ENCODE measurements at regions not wholly inside any gene's neighbourhood (a gene's known extent, or its start where the extent isn't known, plus 50 kb on each side); places are given as distances from the start of the nearest gene placed in this dataset.
"Not testable (repeated sequence)": the region's sequence is repeated elsewhere in the genome, so short reads cannot be mapped to it uniquely, and the experiment has no call there.

GRCh38 chr3:168975576-168975975 lies 687.9 kb downstream of the MECOM start:
- no peak for DNase-seq (ENCODE audit: low read depth)

- DNase-seq (ENCODE audit: low read depth): no peak
These were observed 688.7 kb downstream of the MECOM start for GRCh38 chr3:168974617-168975403.

GRCh38 chr3:168973897-168974296 lies 689.6 kb downstream of the MECOM start:
- DNase-seq (ENCODE audit: low read depth): no peak

GRCh38 chr3:168973206-168973605 lies 690.3 kb downstream of the MECOM start:
- DNase-seq (ENCODE audit: low read depth): no peak

GRCh38 chr3:168968609-168969008 lies 694.9 kb downstream of the MECOM start:
- no peak for DNase-seq (ENCODE audit: low read depth)

DNA sequence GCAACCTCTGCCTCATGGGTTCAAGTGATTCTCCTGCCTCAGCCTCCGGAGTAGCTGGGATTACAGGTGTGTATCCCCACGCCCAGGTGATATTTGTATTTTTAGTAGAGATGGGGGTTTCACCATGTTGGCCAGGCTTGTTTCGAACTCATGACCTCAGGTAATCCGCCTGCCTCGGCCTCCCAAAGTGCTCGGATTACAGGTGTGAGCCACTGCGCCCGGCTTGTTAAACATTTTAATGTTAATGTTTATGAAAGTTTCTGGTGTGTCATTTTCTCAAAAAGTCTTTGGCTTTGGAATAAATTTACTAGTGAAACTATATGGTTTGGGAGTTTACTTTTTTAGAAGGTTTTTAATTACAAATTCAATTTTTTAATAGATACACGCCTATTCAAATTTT lies 698.8 kb downstream of the MECOM start:
- DNase-seq (ENCODE audit: low read depth): no peak

DNA sequence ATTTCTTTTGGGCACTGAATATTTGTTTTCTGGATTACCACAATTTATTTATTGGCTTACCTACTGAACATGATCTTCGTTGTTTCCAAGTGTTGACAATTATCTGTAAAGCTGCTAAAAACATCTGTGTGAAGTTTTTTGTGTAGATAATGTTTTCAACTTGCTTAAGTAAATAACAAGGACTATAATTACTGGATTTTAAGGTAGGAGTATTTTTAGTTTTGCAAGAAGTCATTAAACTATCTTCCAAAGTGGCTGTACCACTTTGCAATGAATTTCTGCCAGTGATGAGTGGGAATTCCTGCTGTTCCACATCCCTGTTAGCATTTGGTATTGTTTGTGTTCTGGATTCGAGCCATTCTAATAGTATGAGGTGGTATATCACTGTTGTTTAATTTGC lies 702.2 kb downstream of the MECOM start:
- no peak for DNase-seq (ENCODE audit: low read depth)

DNA sequence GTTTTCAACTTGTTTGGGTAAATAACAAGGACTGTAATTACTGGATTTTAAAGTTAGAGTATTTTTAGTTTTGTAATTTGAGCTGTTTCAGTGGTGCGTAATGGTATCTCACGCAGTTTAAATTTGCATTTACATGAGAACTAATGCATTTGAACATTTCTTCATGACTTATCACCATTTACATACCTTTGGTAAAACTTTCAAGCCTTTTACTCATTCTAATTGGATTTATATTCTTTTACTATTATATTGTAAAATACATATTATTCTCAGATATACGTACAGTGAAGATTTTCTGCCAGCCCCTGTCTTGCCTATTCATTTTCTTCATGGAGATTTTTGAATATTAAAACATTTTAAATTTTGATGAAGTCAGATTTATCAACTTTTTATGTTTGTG lies 703.8 kb downstream of the MECOM start:
- no peak for DNase-seq (ENCODE audit: low read depth)

GRCh38 chr3:168958466-168958865 lies 705.0 kb downstream of the MECOM start:
- no peak for DNase-seq (ENCODE audit: low read depth)

DNA sequence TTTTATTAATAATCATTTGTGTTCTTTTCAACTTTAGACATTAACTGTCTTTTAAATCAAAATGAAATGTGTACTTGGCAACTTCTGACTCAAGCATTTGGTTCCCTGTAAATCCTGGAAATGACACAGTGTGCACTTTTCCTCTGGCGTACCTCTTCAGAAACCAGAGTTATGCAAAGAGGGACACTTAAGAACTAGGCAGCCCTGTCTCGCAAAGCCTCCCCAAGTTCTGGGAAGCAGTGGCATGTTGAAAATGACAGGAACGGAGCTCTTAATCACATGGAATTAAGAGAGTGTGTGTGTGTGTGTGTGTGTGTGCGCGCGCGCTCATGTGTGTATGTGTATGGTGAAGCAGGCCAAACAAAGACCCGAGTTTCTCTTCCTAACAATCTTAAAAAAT lies 707.4 kb downstream of the MECOM start:
- no peak for DNase-seq (ENCODE audit: low read depth)

DNA sequence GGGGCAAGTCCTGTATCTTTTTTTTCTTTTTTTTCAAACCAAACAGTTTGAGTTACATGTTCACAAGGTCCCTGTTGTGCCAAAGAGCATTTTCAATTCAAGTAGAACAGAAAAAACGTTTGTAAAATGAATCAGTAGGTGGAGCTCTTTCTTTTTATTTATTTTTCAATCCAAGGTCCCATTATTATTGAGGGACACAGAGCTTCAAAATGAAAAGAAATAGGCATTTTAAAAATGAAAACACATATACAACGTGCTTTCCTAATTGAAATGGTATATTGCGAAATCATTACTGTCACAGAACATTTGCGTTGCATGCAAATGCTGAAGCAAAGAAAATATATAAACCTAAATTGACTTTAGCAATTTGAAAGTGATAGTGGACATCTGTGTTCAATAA lies 711.0 kb downstream of the MECOM start:
- DNase-seq (ENCODE audit: low read depth): no peak

DNA sequence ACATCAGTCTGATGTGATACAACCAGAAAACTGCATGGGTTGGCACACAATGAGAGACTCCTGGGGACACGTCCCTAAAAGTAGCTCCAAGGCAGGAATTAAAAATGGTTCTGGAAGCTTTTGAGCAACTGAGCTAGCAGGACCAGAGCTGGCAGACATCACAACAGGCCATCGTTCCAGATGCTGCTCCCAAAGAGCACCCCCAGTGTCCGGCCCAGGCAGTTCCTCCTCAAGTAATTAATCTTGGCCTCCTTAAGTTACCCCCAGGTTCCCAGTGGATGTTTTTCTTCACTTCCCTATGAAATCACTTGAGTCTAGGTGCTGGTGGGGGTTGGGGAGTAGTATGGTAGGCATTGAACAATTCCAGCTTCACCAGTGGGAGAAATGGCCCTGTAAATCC lies 711.6 kb downstream of the MECOM start:
- no peak for DNase-seq (ENCODE audit: low read depth)

- DNase-seq (ENCODE audit: low read depth): no peak
These were observed 712.1 kb downstream of the MECOM start for GRCh38 chr3:168951368-168951767.

DNA sequence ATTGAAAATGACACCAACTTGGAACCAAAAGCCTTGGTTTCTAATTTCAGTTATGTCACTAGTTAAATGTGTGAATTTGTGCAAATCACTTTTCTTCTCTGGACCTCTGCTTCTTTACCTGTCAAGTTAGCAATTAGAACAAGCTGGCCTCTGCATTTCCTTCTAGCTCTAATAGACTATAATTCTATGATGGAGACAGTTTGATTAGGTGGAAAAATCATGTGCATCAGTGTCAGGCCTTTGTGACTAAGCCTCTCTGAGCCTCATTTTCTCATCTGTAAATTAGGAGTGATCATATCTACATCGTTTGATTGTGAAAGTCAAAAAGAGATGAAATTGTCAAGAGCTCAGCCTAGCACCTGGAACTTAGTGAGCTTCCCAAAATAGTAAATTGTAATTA lies 712.9 kb downstream of the MECOM start:
- DNase-seq (ENCODE audit: low read depth): no peak

DNA sequence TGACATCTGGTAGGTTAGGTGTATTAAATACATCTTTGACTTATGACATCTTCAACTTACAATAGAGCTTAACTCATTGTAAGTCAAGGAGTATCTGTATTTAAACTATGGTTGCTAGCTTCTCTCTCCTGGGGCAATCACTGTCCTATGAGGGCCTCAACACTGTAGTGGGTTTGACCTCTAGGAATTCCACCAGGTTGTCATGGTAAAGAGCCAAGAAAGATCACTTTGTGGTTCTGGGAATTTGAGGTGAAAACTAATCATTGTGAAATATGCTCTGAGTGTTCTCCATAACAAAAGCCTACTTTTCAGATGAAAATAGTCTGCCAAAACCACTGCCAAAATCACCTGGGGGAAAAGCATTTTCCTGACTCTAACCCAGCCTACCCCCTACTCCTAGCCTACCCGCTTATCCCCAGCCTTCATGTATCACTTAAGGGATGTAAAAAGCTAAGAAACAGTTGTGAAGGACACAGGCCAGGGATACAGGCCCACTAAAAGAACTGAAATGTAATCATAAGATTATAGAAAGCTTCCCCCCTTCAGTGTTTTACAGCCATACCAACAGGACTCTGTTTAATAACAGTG lies 723.8 kb downstream of the MECOM start:
- no peak for DNase-seq (ENCODE audit: low read depth)

GRCh38 chr3:168933614-168934013 lies 729.9 kb downstream of the MECOM start:
- DNase-seq (ENCODE audit: low read depth): peak; percentile 13

DNA sequence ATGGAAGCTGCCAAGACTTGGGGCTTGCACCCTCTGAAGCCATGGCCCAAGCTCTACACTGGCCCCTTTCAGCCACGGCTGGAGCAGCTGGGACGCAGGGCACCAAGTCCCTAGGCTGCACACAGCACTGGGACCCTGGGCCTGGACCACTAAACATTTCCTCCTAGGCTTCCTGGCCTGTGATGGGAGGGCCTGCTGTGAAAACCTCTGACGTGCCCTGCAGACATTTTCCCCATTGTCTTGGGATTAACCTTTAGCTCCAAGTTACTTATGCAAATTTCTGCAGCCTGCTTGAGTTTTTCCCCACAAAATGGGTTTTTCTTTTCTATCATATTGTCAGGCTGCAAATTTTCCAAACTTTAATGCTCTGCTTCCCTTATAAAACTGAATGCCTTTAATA lies 733.5 kb downstream of the MECOM start:
- not testable (repeated sequence) for DNase-seq (ENCODE audit: low read depth)

- DNase-seq (ENCODE audit: low read depth): no peak
These were observed 737.1 kb downstream of the MECOM start for GRCh38 chr3:168926426-168926825.

GRCh38 chr3:168925568-168925967 lies 737.9 kb downstream of the MECOM start:
- DNase-seq (ENCODE audit: low read depth): no peak

DNA sequence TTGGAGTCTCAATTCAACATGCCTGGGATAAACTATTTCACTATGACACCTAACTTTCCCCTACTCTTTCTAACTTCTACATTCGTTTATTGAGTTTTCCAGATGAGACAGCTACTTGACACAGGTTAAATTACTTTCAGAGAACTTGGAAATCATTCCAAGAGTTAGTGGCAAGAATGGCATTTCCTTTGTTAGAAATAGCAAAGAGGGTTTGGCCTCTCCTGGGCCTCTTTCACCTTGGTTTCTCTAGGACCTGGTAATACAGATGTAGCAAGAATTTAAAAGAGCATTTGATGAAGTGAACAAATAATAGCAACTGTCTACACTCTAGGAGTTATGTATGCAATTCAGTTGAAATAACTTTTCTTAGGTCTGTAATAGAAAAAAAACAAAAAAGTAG lies 748.9 kb downstream of the MECOM start:
- DNase-seq (ENCODE audit: low read depth): peak; percentile 18

GRCh38 chr3:168909260-168909659 lies 754.3 kb downstream of the MECOM start:
- DNase-seq (ENCODE audit: low read depth): no peak

DNA sequence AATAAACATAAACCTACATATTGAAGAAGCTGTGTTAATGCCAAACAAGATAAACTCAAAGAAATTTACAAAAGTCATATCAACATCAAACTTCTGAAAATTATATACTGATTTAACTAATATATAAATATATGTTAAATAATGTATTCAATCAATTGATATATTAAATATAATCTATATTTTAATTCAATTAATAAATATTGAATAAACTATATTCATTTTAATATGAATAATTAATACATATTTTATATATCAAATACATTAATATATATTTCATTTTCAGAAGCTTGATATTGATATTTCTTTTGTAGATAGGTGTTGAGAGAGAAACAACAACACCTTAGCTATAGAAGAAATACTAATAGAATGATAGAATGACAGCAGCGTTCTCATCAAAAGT lies 768.1 kb downstream of the MECOM start:
- DNase-seq (ENCODE audit: low read depth): no peak

GRCh38 chr3:168894214-168894613 lies 769.3 kb downstream of the MECOM start:
- no peak for DNase-seq (ENCODE audit: low read depth)

- no peak for DNase-seq (ENCODE audit: low read depth)
These were observed 773.8 kb downstream of the MECOM start for GRCh38 chr3:168889666-168890065.

Data from HS-5 (cell line).